GM12878 (cell line): ENCODE measurements at regions not wholly inside any gene's neighbourhood (a gene's known extent, or its start where the extent isn't known, plus 50 kb on each side); places are given as distances from the start of the nearest gene placed in this dataset.

ENCODE experiments used
- ATAC-seq: fragments of 200-7000 bp; cut with Tn5 transposase; 3 replicates; pipeline ENCODE4 v1.9.1; 2020; ENCODE audit warnings: mild to moderate bottlenecking, moderate library complexity
- BruUV-seq: library from RNA; stranded (reverse); fragments of 400-500 nt; replicated peaks from 2 replicates; lab custom pipeline; 2021; lab: Mats Ljungman, UMichigan
- CTCF ChIA-PET: fragments of 300-600 bp; sonication (Branson Sonifier 250); formaldehyde crosslinking; extraction: SDS; loops from one replicate; lab custom pipeline; 2021; ENCODE audit warnings: inconsistent platforms; lab: Yijun Ruan, JAX
- POLR2A ChIA-PET: fragments of 350-600 bp; formaldehyde crosslinking; extraction: SDS; loops from one replicate; lab custom pipeline; 2021; ENCODE audit warnings: inconsistent platforms; lab: Charles Lee
- RAD21 ChIA-PET: fragments of 300-600 bp; sonication (Branson Sonifier 250); formaldehyde crosslinking; loops from one replicate; lab custom pipeline; 2023; ENCODE audit warnings: antibody characterized with exemption; ENCODE audit not compliant: unreplicated experiment; lab: Charles Lee
- SMC1A ChIA-PET: fragments of 300-600 bp; sonication (Branson Sonifier 250); formaldehyde crosslinking; loops from one replicate; lab custom pipeline; 2023; ENCODE audit not compliant: unreplicated experiment, uncharacterized antibody; lab: Charles Lee
- DNase-seq: peaks from one replicate; pipeline ENCODE4 v3.0.0-alpha.2; 2011; ENCODE audit warnings: low read depth, low spot score
- FAIRE-seq: peaks from 3 replicates; lab custom pipeline; 2011; peaks lifted over from hg19 to GRCh38; lab: Jason Lieb, UNC
- H2AFZ ChIP-seq: 2 replicates; pipeline ENCODE4 v1.6.0; 2011; ENCODE audit warnings: low read depth, low read length, control low read depth; ENCODE audit not compliant: control insufficient read depth
- H3K27ac ChIP-seq: 2 replicates; pipeline ENCODE4 v1.5.1; 2011; ENCODE audit warnings: control low read depth; ENCODE audit not compliant: control insufficient read depth, insufficient read depth
- H3K27me3 ChIP-seq, 2 experiments: replicated peaks in 1 of 2; 2 replicates each; pipeline versions ENCODE4 v1.6.0 to v1.6.1; 2011; ENCODE audit warnings: low read length in 1 of 2; ENCODE audit not compliant: control insufficient read depth in 2 of 2, insufficient read depth in 2 of 2
- H3K36me3 ChIP-seq, 2 experiments: 2 replicates each; pipeline ENCODE4 v1.5.1; 2011; ENCODE audit warnings: low read length in 1 of 2; ENCODE audit not compliant: control insufficient read depth in 2 of 2, insufficient read depth in 2 of 2
- H3K4me1 ChIP-seq: 2 replicates; pipeline ENCODE4 v1.6.1; 2011; ENCODE audit warnings: mild to moderate bottlenecking, low read length, moderate library complexity, mixed read lengths; ENCODE audit not compliant: control insufficient read depth, insufficient read depth
- H3K4me2 ChIP-seq: 2 replicates; pipeline ENCODE4 v1.6.0; 2011; ENCODE audit warnings: control low read depth; ENCODE audit not compliant: control insufficient read depth, insufficient read depth
- H3K4me3 ChIP-seq: fragments of 200-600 bp; sonication (generic); 2 replicates; pipeline ENCODE4 v1.5.1; 2016
- H3K79me2 ChIP-seq: 2 replicates; pipeline ENCODE4 v1.6.0; 2011; ENCODE audit warnings: low read length; ENCODE audit not compliant: control insufficient read depth, insufficient read depth
- H3K9ac ChIP-seq: 2 replicates; pipeline ENCODE4 v1.8.0; 2011; ENCODE audit warnings: low read length, control low read depth, mixed read lengths; ENCODE audit not compliant: control insufficient read depth, insufficient read depth
- H3K9me3 ChIP-seq: replicated peaks from 3 replicates; pipeline ENCODE4 v1.5.1; 2011; ENCODE audit warnings: mild to moderate bottlenecking, low read length; ENCODE audit not compliant: control insufficient read depth, insufficient read depth
- H4K20me1 ChIP-seq: 2 replicates; pipeline ENCODE4 v1.6.0; 2011; ENCODE audit not compliant: control insufficient read depth, insufficient read depth
- BMI1 ChIP-seq: fragments of 450-650 bp; IDR thresholded peaks from 2 replicates; pipeline ENCODE4 v1.6.1; 2016; ENCODE audit warnings: mild to moderate bottlenecking, moderate library complexity, borderline replicate concordance
- EP300 ChIP-seq, 2 experiments: fragments of 150-350 bp in 1 of 2; IDR thresholded peaks; 2 replicates each; pipeline ENCODE4 v1.6.1; 2011 to 2012; ENCODE audit warnings: low read depth in 2 of 2, low read length in 2 of 2, borderline replicate concordance in 1 of 2, improper control_type of control experiment in 1 of 2, inconsistent platforms in 1 of 2; ENCODE audit not compliant: control insufficient read depth in 1 of 2
- FOXK2 ChIP-seq: fragments of 450-650 bp; IDR thresholded peaks from 2 replicates; pipeline ENCODE4 v1.6.1; 2017; ENCODE audit warnings: mild to moderate bottlenecking, moderate library complexity
- NBN ChIP-seq: fragments of 450-650 bp; IDR thresholded peaks from 2 replicates; pipeline ENCODE4 v1.6.1; 2016
- NFXL1 ChIP-seq: fragments of 450-650 bp; IDR thresholded peaks from 2 replicates; pipeline ENCODE4 v1.6.1; 2017; ENCODE audit warnings: antibody characterized with exemption, mild to moderate bottlenecking, borderline replicate concordance
- NR2F1 ChIP-seq: fragments of 450-650 bp; conservative IDR thresholded peaks from 2 replicates; pipeline ENCODE4 v1.6.1; 2017; ENCODE audit warnings: mild to moderate bottlenecking
- PAX5 ChIP-seq: IDR thresholded peaks from 2 replicates; pipeline ENCODE4 v1.6.1; 2011; ENCODE audit warnings: low read depth, low read length, borderline replicate concordance
- PML ChIP-seq: IDR thresholded peaks from 2 replicates; pipeline ENCODE4 v1.6.1; 2012; ENCODE audit warnings: low read length, inconsistent platforms
- RELA ChIP-seq: fragments of 450-650 bp; IDR thresholded peaks from 2 replicates; pipeline ENCODE4 v1.8.0; 2014; ENCODE audit warnings: borderline replicate concordance; ENCODE audit not compliant: partially characterized antibody
- SIX5 ChIP-seq: IDR thresholded peaks from 2 replicates; pipeline ENCODE4 v1.6.1; 2011; ENCODE audit warnings: mild to moderate bottlenecking, low read depth, low read length, moderate library complexity; ENCODE audit not compliant: severe bottlenecking
- SMARCA5 ChIP-seq: fragments of 450-650 bp; IDR thresholded peaks from 2 replicates; pipeline ENCODE4 v1.6.1; 2017; ENCODE audit warnings: mild to moderate bottlenecking
- SRF ChIP-seq, 2 experiments: IDR thresholded peaks; 2 replicates each; pipeline ENCODE4 v1.6.1; 2011; ENCODE audit warnings: low read depth in 2 of 2, low read length in 2 of 2, mild to moderate bottlenecking in 1 of 2, moderate library complexity in 1 of 2
- TBL1XR1 ChIP-seq: IDR thresholded peaks from 2 replicates; pipeline ENCODE4 v1.6.1; 2012; ENCODE audit warnings: low read depth, low read length, improper control_type of control experiment
- ZNF217 ChIP-seq: fragments of 450-650 bp; IDR thresholded peaks from 2 replicates; pipeline ENCODE4 v1.6.1; 2017; ENCODE audit warnings: antibody characterized with exemption, mild to moderate bottlenecking
- WGBS: methylation state at CpG from one replicate; pipeline ENCODE4 v1.1.6; 2016; ENCODE audit warnings: low lambda C conversion rate; ENCODE audit not compliant: insufficient replicate concordance, insufficient coverage; ENCODE audit errors: missing lambda C conversion rate; 5-methylcytosine and 5-hydroxymethylcytosine counted together
- in situ Hi-C: fragments of 300-500 bp; cut with MboI; formaldehyde crosslinking; loops from 9 replicates; pipeline ENCODE4 v1.14.3; 2018; ENCODE audit warnings: mixed read lengths
- intact Hi-C: fragments of 100-400 bp; cut with micrococcal nuclease; formaldehyde crosslinking; loops from one replicate; pipeline ENCODE4 v1.14.2; 2022; ENCODE audit not compliant: unreplicated experiment
- TF ChIP-seq, protein P1 (sequence below): fragments of 450-650 bp; IDR thresholded peaks from 2 replicates; pipeline ENCODE4 v1.6.1; 2017; ENCODE audit warnings: mild to moderate bottlenecking, moderate library complexity
- TF ChIP-seq, protein P2 (sequence below): IDR thresholded peaks from 2 replicates; pipeline ENCODE4 v1.6.1; 2012; ENCODE audit warnings: mild to moderate bottlenecking, low read depth, low read length
- TF ChIP-seq, protein P3 (sequence below): fragments of 450-650 bp; IDR thresholded peaks from 2 replicates; pipeline ENCODE4 v1.6.1; 2014; ENCODE audit warnings: mild to moderate bottlenecking

DNA sequence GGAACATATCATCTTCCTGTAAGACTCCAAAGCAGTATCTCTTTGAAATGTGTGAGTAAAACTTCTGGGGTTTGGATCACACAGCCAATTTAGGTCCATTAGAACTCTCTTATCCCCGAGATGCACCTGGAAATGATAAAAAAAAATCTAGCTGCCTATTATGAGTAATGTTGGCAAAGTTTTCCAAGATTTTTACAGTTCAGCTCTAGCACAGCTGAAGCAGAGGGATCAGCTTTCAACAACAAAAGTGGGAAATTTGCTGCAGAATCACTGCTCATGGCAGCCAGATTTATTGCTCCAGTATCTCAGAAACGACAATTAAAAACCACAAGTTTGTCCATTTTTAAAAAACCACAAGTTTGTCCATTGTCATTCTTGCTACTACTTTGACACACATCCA, 292.2 kb downstream of the IRX2 start (continued):
- TF ChIP-seq, protein P1, sequence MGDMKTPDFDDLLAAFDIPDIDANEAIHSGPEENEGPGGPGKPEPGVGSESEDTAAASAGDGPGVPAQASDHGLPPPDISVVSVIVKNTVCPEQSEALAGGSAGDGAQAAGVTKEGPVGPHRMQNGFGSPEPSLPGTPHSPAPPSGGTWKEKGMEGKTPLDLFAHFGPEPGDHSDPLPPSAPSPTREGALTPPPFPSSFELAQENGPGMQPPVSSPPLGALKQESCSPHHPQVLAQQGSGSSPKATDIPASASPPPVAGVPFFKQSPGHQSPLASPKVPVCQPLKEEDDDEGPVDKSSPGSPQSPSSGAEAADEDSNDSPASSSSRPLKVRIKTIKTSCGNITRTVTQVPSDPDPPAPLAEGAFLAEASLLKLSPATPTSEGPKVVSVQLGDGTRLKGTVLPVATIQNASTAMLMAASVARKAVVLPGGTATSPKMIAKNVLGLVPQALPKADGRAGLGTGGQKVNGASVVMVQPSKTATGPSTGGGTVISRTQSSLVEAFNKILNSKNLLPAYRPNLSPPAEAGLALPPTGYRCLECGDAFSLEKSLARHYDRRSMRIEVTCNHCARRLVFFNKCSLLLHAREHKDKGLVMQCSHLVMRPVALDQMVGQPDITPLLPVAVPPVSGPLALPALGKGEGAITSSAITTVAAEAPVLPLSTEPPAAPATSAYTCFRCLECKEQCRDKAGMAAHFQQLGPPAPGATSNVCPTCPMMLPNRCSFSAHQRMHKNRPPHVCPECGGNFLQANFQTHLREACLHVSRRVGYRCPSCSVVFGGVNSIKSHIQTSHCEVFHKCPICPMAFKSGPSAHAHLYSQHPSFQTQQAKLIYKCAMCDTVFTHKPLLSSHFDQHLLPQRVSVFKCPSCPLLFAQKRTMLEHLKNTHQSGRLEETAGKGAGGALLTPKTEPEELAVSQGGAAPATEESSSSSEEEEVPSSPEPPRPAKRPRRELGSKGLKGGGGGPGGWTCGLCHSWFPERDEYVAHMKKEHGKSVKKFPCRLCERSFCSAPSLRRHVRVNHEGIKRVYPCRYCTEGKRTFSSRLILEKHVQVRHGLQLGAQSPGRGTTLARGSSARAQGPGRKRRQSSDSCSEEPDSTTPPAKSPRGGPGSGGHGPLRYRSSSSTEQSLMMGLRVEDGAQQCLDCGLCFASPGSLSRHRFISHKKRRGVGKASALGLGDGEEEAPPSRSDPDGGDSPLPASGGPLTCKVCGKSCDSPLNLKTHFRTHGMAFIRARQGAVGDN: no peak
- TF ChIP-seq, all 136 proteins: peak for 0

DNA sequence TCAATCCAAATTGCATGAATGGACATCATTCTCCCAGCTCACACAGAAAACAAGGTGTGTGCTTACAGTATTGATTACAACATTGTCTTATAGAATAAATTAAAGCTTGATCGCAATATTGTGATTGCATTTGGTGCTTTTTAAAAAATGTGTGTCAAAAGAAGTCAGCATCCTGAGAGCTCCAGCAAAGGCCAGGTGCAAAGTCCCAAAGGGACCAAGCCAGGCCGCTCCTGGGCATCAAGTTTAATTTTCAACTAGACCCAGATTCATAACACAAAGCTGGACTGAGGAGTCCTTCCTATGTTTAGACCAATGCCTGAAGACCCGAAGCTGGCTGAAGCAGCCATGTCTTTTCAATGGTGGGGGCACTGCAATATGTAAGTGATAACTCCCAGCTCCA, 295.6 kb downstream of the IRX2 start:
- ATAC-seq (no peak), FAIRE-seq (no peak), DNase-seq (no peak)
- Histone ChIP-seq H3K79me2 (no peaks in the 10 kb centered on the region), H3K9ac (no peak overlapping the region), H3K4me3 (no peak overlapping the region), H3K27me3 (no peaks in the 10 kb centered on the region), H3K27ac (no peak overlapping the region), H3K4me1 (no peaks in the 10 kb centered on the region), H3K4me2 (no peak overlapping the region), H4K20me1 (no peaks in the 10 kb centered on the region), H3K36me3 (no peaks in the 10 kb centered on the region), H3K9me3 (no peaks in the 10 kb centered on the region), H2AFZ (no peak overlapping the region)
- POLR2A ChIA-PET: no interaction called here
- WGBS: 39% methylated on average over 3 of the region's 3 CpGs
- intact Hi-C loops (no loop called here), in situ Hi-C loops (no loop called here)
- BruUV-seq: no TSS peak
- SMC1A ChIA-PET: no interaction called here
- CTCF ChIA-PET: no interaction called here
- RAD21 ChIA-PET: no interaction called here
- TF ChIP-seq PAX5 (no peak), EP300 (IDR thresholded peaks at IDR 0.05; ENCODE audit: borderline replicate concordance in 1 of 2, control insufficient read depth in 1 of 2, low read depth in 2 of 2, low read length in 2 of 2) (no peak), BMI1 (no peak), PML (no peak), NR2F1 (no peak), FOXK2 (no peak), SMARCA5 (no peak), ZNF217 (no peak), NFXL1 (no peak), SRF (IDR thresholded peaks at IDR 0.05; ENCODE audit: low read depth in 2 of 2, low read length in 2 of 2) (no peak), SIX5 (no peak), NBN (no peak), TBL1XR1 (no peak), RELA (no peak)
- TF ChIP-seq, protein P2, sequence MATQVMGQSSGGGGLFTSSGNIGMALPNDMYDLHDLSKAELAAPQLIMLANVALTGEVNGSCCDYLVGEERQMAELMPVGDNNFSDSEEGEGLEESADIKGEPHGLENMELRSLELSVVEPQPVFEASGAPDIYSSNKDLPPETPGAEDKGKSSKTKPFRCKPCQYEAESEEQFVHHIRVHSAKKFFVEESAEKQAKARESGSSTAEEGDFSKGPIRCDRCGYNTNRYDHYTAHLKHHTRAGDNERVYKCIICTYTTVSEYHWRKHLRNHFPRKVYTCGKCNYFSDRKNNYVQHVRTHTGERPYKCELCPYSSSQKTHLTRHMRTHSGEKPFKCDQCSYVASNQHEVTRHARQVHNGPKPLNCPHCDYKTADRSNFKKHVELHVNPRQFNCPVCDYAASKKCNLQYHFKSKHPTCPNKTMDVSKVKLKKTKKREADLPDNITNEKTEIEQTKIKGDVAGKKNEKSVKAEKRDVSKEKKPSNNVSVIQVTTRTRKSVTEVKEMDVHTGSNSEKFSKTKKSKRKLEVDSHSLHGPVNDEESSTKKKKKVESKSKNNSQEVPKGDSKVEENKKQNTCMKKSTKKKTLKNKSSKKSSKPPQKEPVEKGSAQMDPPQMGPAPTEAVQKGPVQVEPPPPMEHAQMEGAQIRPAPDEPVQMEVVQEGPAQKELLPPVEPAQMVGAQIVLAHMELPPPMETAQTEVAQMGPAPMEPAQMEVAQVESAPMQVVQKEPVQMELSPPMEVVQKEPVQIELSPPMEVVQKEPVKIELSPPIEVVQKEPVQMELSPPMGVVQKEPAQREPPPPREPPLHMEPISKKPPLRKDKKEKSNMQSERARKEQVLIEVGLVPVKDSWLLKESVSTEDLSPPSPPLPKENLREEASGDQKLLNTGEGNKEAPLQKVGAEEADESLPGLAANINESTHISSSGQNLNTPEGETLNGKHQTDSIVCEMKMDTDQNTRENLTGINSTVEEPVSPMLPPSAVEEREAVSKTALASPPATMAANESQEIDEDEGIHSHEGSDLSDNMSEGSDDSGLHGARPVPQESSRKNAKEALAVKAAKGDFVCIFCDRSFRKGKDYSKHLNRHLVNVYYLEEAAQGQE: no peak
- TF ChIP-seq, protein P3, sequence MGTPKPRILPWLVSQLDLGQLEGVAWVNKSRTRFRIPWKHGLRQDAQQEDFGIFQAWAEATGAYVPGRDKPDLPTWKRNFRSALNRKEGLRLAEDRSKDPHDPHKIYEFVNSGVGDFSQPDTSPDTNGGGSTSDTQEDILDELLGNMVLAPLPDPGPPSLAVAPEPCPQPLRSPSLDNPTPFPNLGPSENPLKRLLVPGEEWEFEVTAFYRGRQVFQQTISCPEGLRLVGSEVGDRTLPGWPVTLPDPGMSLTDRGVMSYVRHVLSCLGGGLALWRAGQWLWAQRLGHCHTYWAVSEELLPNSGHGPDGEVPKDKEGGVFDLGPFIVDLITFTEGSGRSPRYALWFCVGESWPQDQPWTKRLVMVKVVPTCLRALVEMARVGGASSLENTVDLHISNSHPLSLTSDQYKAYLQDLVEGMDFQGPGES: no peak
